PC-9 (cell line): ENCODE measurements at regions not wholly inside any gene's neighbourhood (a gene's known extent, or its start where the extent isn't known, plus 50 kb on each side); places are given as distances from the start of the nearest gene placed in this dataset.

Experiments
- BruUV-seq: library from RNA; stranded (reverse); fragments of 400-500 nt; replicated peaks from 2 replicates; lab custom pipeline; 2021; lab: Mats Ljungman, UMichigan
- CTCF ChIA-PET: fragments of 300-600 bp; sonication (Branson Sonifier 250); formaldehyde crosslinking; loops from one replicate; lab custom pipeline; 2022; ENCODE audit warnings: antibody characterized with exemption; lab: Charles Lee
- POLR2A ChIA-PET: fragments of 300-600 bp; sonication (Branson Sonifier 250); formaldehyde crosslinking; loops from one replicate; lab custom pipeline; 2022; ENCODE audit warnings: antibody characterized with exemption; ENCODE audit not compliant: unreplicated experiment; lab: Charles Lee
- DNase-seq, 2 experiments: peaks; one replicate each; pipeline versions ENCODE4 v3.0.0 to v3.0.0-alpha.2; 2015 to 2022; ENCODE audit warnings: mixed read lengths in 1 of 2
- H2AFZ ChIP-seq: fragments of 200-600 bp; sonication (generic); 2 replicates; pipeline ENCODE4 v1.8.1; 2017; ENCODE audit warnings: antibody characterized with exemption
- H3F3A ChIP-seq: fragments of 200-600 bp; sonication (generic); 2 replicates; pipeline ENCODE4 v1.8.1; 2017; ENCODE audit warnings: antibody characterized with exemption, mild to moderate bottlenecking, low read depth; ENCODE audit not compliant: insufficient read depth
- H3K27ac ChIP-seq: fragments of 200-600 bp; sonication (generic); 2 replicates; pipeline ENCODE4 v1.6.1; 2016; ENCODE audit warnings: mixed run types
- H3K27me3 ChIP-seq: fragments of 200-600 bp; sonication (generic); 2 replicates; pipeline ENCODE4 v1.6.1; 2016; ENCODE audit warnings: low read depth, mixed run types; ENCODE audit not compliant: insufficient read depth
- H3K36me3 ChIP-seq: fragments of 200-600 bp; sonication (generic); 2 replicates; pipeline ENCODE4 v1.6.1; 2016; ENCODE audit warnings: low read depth, mixed run types
- H3K4me1 ChIP-seq: fragments of 200-600 bp; sonication (generic); replicated peaks from 2 replicates; pipeline ENCODE4 v1.6.1; 2016; ENCODE audit warnings: mixed run types; ENCODE audit not compliant: insufficient read depth
- H3K4me2 ChIP-seq: fragments of 200-600 bp; sonication (generic); 2 replicates; pipeline ENCODE4 v1.6.1; 2017; ENCODE audit warnings: mixed run types
- H3K4me3 ChIP-seq: fragments of 200-600 bp; sonication (generic); 2 replicates; pipeline ENCODE4 v1.6.1; 2016; ENCODE audit warnings: mixed run types
- H3K79me2 ChIP-seq: fragments of 200-600 bp; sonication (generic); 2 replicates; pipeline ENCODE4 v1.6.1; 2017; ENCODE audit warnings: low read depth, mixed run types
- H3K9me2 ChIP-seq: fragments of 200-600 bp; sonication (generic); 2 replicates; pipeline ENCODE4 v1.8.1; 2017; ENCODE audit warnings: mild to moderate bottlenecking; ENCODE audit not compliant: insufficient read depth
- H3K9me3 ChIP-seq: fragments of 200-600 bp; sonication (generic); 2 replicates; pipeline ENCODE4 v1.8.1; 2016; ENCODE audit warnings: low read depth; ENCODE audit not compliant: insufficient read depth
- H4K20me1 ChIP-seq: fragments of 200-600 bp; sonication (generic); 2 replicates; pipeline ENCODE4 v1.8.1; 2017; ENCODE audit not compliant: insufficient read depth
- EZH2 ChIP-seq: fragments of 200-600 bp; sonication (generic); IDR thresholded peaks from 2 replicates; pipeline ENCODE4 v1.8.0; 2017; ENCODE audit warnings: antibody characterized with exemption, low read depth
- intact Hi-C: fragments of 100-400 bp; cut with micrococcal nuclease; formaldehyde crosslinking; loops from one replicate; pipeline ENCODE4 v1.10.0; 2022; ENCODE audit not compliant: unreplicated experiment
- TF ChIP-seq, protein P1 (sequence below): fragments of 200-600 bp; sonication (generic); conservative IDR thresholded peaks from 2 replicates; pipeline ENCODE4 v1.6.1; 2017; ENCODE audit warnings: mixed run types, antibody characterized with exemption, mild to moderate bottlenecking, moderate library complexity

GRCh38 chr3:84194029-84194428, 764.8 kb upstream of the CADM2 start:
- Histone ChIP-seq H3K36me3 (no peaks in the 10 kb centered on the region), H4K20me1 (no peaks in the 10 kb centered on the region), H3K27me3 (no peaks in the 10 kb centered on the region), H3K79me2 (no peaks in the 10 kb centered on the region), H3K27ac (no peak overlapping the region), H3K4me3 (no peak overlapping the region), H3K9me3 (no peaks in the 10 kb centered on the region; the same call in none of the 2 replicates), H3F3A (no peaks in the 10 kb centered on the region), H3K4me2 (no peak overlapping the region), H2AFZ (no peak overlapping the region), H3K9me2 (no peaks in the 10 kb centered on the region), H3K4me1 (no peaks in the 10 kb centered on the region)
- ChIA-PET POLR2A (no interaction called here), CTCF (no interaction called here)
- no TSS peak for BruUV-seq
- no peak for DNase-seq
- TF ChIP-seq, protein P1, sequence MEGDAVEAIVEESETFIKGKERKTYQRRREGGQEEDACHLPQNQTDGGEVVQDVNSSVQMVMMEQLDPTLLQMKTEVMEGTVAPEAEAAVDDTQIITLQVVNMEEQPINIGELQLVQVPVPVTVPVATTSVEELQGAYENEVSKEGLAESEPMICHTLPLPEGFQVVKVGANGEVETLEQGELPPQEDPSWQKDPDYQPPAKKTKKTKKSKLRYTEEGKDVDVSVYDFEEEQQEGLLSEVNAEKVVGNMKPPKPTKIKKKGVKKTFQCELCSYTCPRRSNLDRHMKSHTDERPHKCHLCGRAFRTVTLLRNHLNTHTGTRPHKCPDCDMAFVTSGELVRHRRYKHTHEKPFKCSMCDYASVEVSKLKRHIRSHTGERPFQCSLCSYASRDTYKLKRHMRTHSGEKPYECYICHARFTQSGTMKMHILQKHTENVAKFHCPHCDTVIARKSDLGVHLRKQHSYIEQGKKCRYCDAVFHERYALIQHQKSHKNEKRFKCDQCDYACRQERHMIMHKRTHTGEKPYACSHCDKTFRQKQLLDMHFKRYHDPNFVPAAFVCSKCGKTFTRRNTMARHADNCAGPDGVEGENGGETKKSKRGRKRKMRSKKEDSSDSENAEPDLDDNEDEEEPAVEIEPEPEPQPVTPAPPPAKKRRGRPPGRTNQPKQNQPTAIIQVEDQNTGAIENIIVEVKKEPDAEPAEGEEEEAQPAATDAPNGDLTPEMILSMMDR: no peak
- TF ChIP-seq EZH2: no peak
- intact Hi-C loops: no loop called here

GRCh38 chr3:84209474-84209873, 749.3 kb upstream of the CADM2 start:
- Histone ChIP-seq H3K9me3 (no peaks in the 10 kb centered on the region), H3K4me3 (no peak overlapping the region), H3K79me2 (no peaks in the 10 kb centered on the region), H3K36me3 (no peaks in the 10 kb centered on the region), H3K4me2 (no peak overlapping the region), H4K20me1 (no peaks in the 10 kb centered on the region), H3K4me1 (no peaks in the 10 kb centered on the region), H3K9me2 (no peaks in the 10 kb centered on the region), H3F3A (no peaks in the 10 kb centered on the region), H2AFZ (no peak overlapping the region), H3K27me3 (no peaks in the 10 kb centered on the region), H3K27ac (no peak overlapping the region)
- DNase-seq: no peak
- CTCF ChIA-PET: no interaction called here
- TF ChIP-seq, protein P1: no peak
- TF ChIP-seq EZH2: no peak
- POLR2A ChIA-PET: no interaction called here
- BruUV-seq: no TSS peak
- intact Hi-C loops: no loop called here

DNA sequence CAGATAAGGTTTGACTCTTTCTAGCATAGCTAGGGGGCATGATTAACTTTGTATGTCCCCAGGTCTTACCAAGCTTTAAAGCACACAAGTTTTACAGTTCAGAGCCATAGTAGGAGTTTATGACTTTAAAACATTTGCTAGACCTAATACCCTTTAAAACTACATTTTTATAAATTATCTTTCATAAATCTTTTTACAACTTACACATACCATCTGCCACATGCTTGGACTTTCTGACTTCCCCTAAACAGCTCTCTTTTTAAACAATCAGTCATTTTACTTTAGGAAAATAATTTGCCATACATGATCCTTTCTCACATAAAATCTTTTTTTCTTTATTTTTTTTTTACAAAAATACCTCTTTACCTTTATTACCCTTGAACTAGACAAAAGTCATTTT, 735.3 kb upstream of the CADM2 start:
- no peaks in the 10 kb centered on the region for H3F3A ChIP-seq
- H3K27me3 ChIP-seq: no peaks in the 10 kb centered on the region
- no peaks in the 10 kb centered on the region for H3K36me3 ChIP-seq
- TF ChIP-seq, protein P1: no peak
- TF ChIP-seq EZH2: no peak
- H2AFZ ChIP-seq: no peak overlapping the region
- H3K4me3 ChIP-seq: no peak overlapping the region
- intact Hi-C loops: no loop called here
- ChIA-PET POLR2A (no interaction called here), CTCF (no interaction called here)
- no peak overlapping the region for H3K27ac ChIP-seq
- no peaks in the 10 kb centered on the region for H4K20me1 ChIP-seq
- BruUV-seq: no TSS peak
- no peak for DNase-seq
- H3K4me2 ChIP-seq: no peak overlapping the region
- no peaks in the 10 kb centered on the region; the same call in 1 of the 2 replicates for H3K9me3 ChIP-seq
- H3K9me2 ChIP-seq: no peaks in the 10 kb centered on the region
- H3K4me1 ChIP-seq: no peaks in the 10 kb centered on the region
- no peaks in the 10 kb centered on the region for H3K79me2 ChIP-seq
